ENCODE measurements at regions not wholly inside any gene's neighbourhood (a gene's known extent, or its start where the extent isn't known, plus 50 kb on each side); places are given as distances from the start of the nearest gene placed in this dataset.

GRCh38 chr18:72174972-72175649 is 369.0 kb downstream of the CBLN2 start:
- ChIA-PET POLR2A (no interaction called here), CTCF (no interaction called here)
- no peak for DNase-seq (ENCODE audit: extremely low spot score)
- TF ChIP-seq, protein P1, sequence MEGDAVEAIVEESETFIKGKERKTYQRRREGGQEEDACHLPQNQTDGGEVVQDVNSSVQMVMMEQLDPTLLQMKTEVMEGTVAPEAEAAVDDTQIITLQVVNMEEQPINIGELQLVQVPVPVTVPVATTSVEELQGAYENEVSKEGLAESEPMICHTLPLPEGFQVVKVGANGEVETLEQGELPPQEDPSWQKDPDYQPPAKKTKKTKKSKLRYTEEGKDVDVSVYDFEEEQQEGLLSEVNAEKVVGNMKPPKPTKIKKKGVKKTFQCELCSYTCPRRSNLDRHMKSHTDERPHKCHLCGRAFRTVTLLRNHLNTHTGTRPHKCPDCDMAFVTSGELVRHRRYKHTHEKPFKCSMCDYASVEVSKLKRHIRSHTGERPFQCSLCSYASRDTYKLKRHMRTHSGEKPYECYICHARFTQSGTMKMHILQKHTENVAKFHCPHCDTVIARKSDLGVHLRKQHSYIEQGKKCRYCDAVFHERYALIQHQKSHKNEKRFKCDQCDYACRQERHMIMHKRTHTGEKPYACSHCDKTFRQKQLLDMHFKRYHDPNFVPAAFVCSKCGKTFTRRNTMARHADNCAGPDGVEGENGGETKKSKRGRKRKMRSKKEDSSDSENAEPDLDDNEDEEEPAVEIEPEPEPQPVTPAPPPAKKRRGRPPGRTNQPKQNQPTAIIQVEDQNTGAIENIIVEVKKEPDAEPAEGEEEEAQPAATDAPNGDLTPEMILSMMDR (IDR thresholded peaks at IDR 0.05; ENCODE audit: control extremely low read depth, extremely low read depth, low read depth, missing control alignments) = no peak

GRCh38 chr18:72171596-72171995 is 372.5 kb downstream of the CBLN2 start:
- TF ChIP-seq, protein P1 (IDR thresholded peaks at IDR 0.05; ENCODE audit: control extremely low read depth, extremely low read depth, low read depth, missing control alignments) = no peak

GRCh38 chr18:72161691-72162090 is 382.5 kb downstream of the CBLN2 start:
- ChIA-PET POLR2A (no interaction called here), CTCF (no interaction called here)
- DNase-seq (ENCODE audit: extremely low spot score) = no peak
- TF ChIP-seq, protein P1 (IDR thresholded peaks at IDR 0.05; ENCODE audit: control extremely low read depth, extremely low read depth, low read depth, missing control alignments) = no peak

More at GRCh38 chr18:72171596-72171995, 372.5 kb downstream of the CBLN2 start:
- DNase-seq (ENCODE audit: extremely low spot score) = no peak
- CTCF ChIA-PET = interaction anchor here (1.2 to 1.5 kb wide), 2 partner anchors 9 to 17 kb away, joined by 3 read pairs; no protein-coding TSS in a partner anchor
- POLR2A ChIA-PET = no interaction called here

DNA sequence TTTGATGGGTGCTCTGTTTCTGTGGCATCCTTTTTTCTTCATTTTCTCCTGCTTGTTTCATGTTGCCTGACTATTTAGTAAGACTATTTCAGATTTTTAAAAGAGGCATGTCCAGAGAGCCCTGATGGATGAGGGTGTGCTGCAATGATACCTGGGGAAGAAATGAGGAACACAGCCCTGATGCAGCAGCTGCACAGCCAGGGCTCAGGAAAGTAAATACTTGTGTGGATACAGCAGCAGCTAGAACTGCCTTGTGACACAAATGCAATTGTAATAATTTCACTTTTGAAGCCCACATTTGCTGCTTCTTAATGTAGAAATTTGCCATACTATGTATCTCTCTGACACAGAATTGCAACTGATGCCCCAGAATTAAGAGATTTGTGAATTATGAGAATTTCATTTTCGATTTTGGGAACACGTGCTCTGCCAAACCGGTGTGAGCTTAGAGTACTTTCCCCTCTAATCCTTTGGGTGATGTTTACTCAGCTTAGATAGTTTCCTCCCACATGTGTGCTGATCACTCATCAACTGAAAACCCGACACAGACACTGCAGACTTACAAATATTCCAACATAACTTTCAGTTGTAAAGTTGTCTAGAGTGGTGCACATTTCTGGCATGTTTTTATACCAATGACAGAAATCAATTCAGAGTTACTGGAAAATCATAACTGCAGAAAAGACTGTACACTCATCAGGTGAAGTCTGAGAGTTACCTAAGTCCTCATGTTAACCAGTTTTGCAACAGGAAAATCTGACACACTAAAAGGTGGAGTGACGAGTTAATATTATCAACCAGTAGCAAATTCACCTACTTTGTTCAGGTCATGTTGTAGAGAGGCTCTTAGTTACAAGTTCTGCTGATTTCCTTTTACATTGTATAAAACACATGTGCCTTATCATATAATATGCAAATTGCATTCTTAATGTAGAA is 383.4 kb downstream of the CBLN2 start:
- POLR2A ChIA-PET = no interaction called here
- TF ChIP-seq, protein P1 (IDR thresholded peaks at IDR 0.05; ENCODE audit: control extremely low read depth, extremely low read depth, low read depth, missing control alignments) = no peak
- no peak for DNase-seq (ENCODE audit: extremely low spot score)
- CTCF ChIA-PET = interaction anchor here (0.7 kb wide), 1 partner anchor 10 kb away, joined by 3 read pairs; no protein-coding TSS in a partner anchor

GRCh38 chr18:72155327-72155726 is 388.8 kb downstream of the CBLN2 start:
- ChIA-PET POLR2A (no interaction called here), CTCF (interaction anchor here (0.8 kb wide), 1 partner anchor 9 kb away, joined by 3 read pairs; no protein-coding TSS in a partner anchor)
- no peak for DNase-seq (ENCODE audit: extremely low spot score)
- TF ChIP-seq, protein P1 (IDR thresholded peaks at IDR 0.05; ENCODE audit: control extremely low read depth, extremely low read depth, low read depth, missing control alignments) = no peak

DNA sequence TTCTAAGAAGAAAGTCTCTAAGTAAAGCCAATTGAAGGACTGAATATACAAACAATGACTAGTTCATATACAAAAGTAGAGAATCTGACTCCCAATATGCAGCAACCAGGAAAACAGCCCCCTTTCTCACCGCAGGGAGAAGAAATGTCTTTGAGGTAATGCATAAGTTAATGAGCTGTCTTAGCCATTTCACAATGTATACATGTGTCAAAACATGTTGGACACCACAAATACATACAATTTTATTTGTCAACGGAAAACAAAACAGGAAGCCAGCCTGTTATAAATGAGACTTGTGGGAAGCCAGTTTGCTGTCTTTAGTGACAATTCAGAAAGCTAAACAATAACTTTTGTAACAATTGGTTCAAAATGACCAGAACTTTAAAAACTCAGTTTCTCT is 389.2 kb downstream of the CBLN2 start:
- ChIA-PET POLR2A (no interaction called here), CTCF (interaction anchor here (0.8 kb wide), 1 partner anchor 10 kb away, joined by 3 read pairs; no protein-coding TSS in a partner anchor)
- TF ChIP-seq, protein P1 (IDR thresholded peaks at IDR 0.05; ENCODE audit: control extremely low read depth, extremely low read depth, low read depth, missing control alignments) = no peak
- DNase-seq (ENCODE audit: extremely low spot score) = no peak

Measured in GM10248 (cell line).